Adrenal gland (tissue), 5 donors: ENCODE measurements at regions not wholly inside any gene's neighbourhood (a gene's known extent, or its start where the extent isn't known, plus 50 kb on each side); places are given as distances from the start of the nearest gene placed in this dataset.

ENCODE experiments used
- POLR2A ChIP-seq, 2 donors: fragments of 450-650 bp; IDR thresholded peaks; one replicate each; pipeline ENCODE4 v1.6.1; 2017; ENCODE audit warnings: antibody characterized with exemption in 2 of 2, mild to moderate bottlenecking in 2 of 2, moderate library complexity in 1 of 2
- TF ChIP-seq, protein P1 (sequence below), 6 experiments: fragments of 450-650 bp in 4 of 6; fragments of 200-600 bp in 2 of 6; sonication (generic) in 1 of 6; IDR thresholded peaks; 1 replicate in 5 of 6; 2 replicates in 1 of 6; pipeline versions ENCODE4 v1.5.1 to v1.8.0; 2016 to 2021; ENCODE audit warnings: antibody characterized with exemption in 6 of 6, mild to moderate bottlenecking in 2 of 6, moderate library complexity in 1 of 6
- donor health status: DM: no; HTN: no; CAD: no.

DNA sequence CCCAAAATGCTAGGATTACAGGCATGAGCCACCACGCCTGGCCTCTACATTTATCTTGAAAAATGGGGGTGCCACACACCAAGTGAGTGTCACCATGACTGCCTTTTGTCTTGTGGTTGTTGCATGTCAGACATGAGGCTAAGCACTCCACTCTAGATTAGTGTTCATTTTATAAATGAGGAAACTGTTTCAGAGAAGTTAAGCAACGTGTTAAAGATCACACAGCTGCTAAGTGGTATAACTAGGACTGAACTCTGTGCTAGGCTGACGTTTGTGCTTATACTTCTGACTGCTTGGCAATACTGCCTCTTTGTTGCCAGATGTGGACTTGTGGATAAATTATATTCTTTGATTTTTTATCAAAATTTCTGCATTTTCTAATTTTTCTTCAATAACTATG is 50.8 kb upstream of the SMAD6 start:
- TF ChIP-seq, protein P1, sequence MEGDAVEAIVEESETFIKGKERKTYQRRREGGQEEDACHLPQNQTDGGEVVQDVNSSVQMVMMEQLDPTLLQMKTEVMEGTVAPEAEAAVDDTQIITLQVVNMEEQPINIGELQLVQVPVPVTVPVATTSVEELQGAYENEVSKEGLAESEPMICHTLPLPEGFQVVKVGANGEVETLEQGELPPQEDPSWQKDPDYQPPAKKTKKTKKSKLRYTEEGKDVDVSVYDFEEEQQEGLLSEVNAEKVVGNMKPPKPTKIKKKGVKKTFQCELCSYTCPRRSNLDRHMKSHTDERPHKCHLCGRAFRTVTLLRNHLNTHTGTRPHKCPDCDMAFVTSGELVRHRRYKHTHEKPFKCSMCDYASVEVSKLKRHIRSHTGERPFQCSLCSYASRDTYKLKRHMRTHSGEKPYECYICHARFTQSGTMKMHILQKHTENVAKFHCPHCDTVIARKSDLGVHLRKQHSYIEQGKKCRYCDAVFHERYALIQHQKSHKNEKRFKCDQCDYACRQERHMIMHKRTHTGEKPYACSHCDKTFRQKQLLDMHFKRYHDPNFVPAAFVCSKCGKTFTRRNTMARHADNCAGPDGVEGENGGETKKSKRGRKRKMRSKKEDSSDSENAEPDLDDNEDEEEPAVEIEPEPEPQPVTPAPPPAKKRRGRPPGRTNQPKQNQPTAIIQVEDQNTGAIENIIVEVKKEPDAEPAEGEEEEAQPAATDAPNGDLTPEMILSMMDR (IDR thresholded peaks at IDR 0.05) = no peak
- TF ChIP-seq POLR2A (IDR thresholded peaks at IDR 0.05) = no peak
